DLD1 (cell line): ENCODE measurements at regions not wholly inside any gene's neighbourhood (a gene's known extent, or its start where the extent isn't known, plus 50 kb on each side); places are given as distances from the start of the nearest gene placed in this dataset.

ENCODE experiments used
- in situ Hi-C: cut with HindIII; loops from 2 replicates; pipeline ENCODE4 v1.10.0; 2017; ENCODE audit warnings: low sequenced_read_pairs

DNA sequence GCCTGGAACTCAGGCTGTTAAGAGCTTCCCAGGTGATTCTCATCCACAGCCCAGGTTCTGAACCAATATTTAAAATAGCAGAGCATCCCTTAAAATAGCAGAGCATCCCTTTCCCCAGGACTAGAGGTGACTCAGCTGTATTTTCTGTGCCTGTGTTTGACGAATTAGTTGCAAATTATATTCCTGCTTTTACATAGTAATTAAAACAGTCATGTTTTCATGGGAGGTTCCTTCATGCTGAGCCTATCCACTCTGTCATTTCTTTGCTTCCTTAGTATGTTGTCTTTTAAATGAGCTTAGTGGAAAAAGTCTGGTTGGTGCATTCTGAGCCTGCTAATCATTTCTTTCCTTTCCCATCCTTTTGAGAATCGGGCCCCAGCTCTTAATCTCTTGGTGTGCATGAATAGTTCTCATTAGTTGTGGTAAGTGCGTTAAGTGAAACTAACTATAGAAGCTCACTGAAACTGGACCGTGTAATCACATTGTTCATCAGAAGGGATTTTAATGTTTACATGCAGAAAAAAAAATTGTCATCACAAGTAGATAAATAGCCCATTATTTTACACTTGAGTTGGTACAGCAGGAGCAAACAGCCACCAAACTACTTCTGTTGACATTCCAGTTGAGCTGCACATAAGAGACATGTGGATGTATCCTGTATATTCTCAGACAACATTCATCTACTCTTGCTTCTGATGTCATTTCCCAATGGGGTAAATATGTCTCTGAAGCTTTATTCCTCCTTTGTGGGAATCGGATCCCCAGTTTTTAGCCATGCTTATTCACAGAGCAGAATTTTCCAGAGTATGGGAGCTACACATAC is 596.9 kb upstream of the WWC1 start:
- in situ Hi-C loops: no loop called here

DNA sequence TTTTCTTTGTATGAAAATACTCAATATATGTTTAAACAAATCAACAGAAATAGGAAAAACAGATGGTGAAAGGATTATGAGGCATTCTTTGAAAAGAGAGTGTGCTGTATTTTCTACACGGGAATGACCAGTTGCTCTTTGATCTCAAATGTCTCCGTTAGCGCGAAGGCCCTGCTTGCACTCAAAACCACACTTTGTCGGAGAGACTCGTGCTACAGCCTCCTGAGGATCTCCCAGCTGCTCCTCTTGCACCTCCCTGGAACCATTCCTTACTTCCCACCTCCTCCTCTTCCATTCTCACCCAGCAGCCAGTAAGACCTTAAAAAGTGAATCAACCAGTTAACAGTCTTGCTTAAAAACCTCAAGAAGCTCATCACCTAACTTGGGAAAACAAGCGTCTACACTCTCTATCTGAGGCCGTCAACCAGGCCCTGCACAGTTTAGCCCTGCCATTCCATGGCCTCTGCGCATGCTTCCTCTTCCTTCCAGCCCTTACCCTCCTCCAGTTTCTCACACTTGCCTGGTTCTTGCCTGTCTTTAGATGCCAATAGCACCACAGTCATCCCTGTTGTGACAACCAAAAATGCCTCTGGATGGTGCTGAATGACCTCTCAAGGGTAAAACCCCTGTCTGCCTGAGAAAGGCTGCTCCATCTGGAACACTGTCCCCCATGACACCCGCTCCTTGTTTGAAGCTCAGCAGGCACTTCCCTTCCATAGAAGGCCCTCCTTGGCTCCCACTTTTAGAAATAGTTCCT is 594.7 kb upstream of the WWC1 start:
- in situ Hi-C loops: no loop called here

GRCh38 chr5:167699432-167699831 is 592.0 kb upstream of the WWC1 start:
- in situ Hi-C loops: no loop called here

GRCh38 chr5:167701051-167701450 is 590.4 kb upstream of the WWC1 start:
- in situ Hi-C loops: no loop called here

- in situ Hi-C loops: no loop called here
These were observed 589.4 kb upstream of the WWC1 start for GRCh38 chr5:167702014-167702413.

GRCh38 chr5:167708449-167708848 is 583.0 kb upstream of the WWC1 start:
- in situ Hi-C loops: no loop called here

DNA sequence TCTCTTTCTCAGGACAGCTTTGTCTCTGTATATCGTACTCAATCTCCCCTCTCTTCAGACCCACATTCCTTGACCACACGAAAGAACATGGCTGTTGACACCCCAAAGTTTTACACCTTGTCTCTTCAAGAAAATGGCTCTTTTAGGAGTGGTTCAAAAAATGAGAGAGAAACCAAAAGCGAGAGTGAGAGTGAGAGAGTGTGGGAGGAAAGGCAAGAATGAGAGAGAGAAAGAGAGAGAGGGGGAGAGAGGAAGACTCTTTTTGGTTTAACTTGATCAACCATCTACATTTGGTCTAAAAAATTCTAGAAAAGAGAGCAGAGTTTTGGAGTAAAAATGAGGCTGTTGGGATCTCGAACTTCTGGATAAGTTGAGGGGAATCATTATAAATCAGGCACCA is 581.8 kb upstream of the WWC1 start:
- in situ Hi-C loops: no loop called here

GRCh38 chr5:167710444-167711073 is 580.9 kb upstream of the WWC1 start:
- in situ Hi-C loops: no loop called here

- in situ Hi-C loops: no loop called here
These were observed 578.4 kb upstream of the WWC1 start for GRCh38 chr5:167712986-167713585.

DNA sequence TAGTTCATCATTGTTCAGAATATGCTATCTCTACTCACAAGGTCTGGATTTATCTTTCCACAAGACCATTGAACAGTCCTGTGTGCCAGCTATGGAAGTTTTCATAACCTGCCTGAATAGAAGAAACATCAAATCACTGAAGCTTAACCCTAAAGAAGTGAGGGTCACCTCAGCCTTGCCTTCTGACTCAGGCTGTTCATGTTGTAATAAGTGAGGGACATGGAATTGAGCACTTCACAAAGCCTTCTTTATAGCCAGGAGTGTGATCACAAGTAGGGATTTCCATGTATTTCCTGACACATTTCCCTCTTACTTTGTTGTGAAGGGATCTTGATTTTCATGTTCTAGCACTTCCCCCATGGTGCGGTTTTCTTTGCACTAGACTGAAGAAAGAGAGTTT is 577.5 kb upstream of the WWC1 start:
- in situ Hi-C loops: no loop called here

DNA sequence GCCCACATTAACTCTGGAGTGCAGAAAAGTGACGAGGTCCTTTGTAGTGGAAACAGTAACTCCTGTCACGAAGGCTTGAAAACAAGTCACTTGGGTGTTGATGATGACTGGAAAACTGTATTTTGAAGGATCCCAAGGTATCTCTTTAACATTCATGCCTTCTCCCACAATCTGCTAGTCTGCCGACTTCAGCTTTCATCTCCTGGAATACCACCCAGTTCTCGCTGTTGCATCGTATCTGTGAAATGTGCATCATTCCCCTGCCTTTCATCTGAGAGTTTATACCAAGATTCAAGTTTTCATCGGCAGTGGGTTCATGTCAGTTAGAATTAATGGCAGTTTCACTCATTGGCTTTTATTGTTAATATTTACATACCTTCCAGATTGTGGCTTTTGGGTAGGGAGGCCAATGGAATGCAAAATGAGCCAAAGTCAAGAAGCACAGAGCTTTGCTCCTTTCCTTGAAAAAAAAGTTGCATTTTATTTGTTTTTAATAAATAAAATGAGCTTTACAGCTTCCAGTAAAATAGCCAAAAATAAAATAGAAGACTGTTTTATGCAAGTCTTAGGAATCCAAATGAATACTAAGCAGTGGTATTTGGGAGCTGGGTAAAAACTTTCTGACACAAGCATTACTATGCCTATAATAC is 575.2 kb upstream of the WWC1 start:
- in situ Hi-C loops: no loop called here

DNA sequence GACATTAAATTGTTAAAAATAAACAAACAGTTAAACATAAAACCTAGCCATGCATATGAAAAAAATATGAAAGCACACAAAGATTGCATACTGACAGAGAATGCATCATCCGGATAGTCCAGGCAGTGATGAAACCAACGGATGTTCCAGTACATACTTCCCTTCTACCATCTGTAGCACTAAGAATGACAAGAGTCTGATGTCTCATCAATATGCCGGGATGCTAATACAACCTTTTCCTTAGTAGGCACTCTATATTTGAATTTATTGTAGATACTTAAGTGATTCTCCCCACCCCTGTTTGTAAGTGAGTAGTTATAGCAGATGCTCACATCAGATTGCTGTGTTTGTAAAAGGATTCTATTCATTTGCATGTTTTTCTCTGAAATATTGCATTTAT is 571.2 kb upstream of the WWC1 start:
- in situ Hi-C loops: no loop called here

DNA sequence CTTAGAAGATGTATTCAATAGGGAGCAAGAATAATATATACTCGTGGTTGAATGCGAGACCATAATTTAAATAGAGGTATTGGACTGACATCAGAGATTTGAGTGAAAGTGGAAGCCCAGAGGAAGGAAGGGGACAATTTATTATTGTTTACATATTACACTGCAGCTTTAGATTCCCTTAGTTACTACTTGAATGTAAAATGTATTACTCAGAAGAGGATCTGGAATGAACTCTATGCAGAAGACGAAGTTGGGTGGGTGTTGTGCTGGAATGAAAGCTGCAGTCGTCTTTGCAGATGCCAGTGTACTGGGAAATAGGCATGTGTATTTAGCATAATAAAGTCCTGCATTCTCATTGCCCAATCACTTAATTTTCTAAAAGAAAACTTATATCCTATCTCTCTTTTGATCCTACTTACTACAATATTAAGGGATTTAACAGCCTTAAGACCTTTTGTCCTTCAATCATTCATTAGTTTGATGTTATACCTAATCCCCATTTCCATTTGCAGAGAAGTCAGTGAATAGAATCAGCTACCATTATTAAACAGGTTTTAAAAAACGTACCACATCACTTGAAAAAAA is 570.7 kb upstream of the WWC1 start:
- in situ Hi-C loops: no loop called here

GRCh38 chr5:167721926-167722440 is 569.5 kb upstream of the WWC1 start:
- in situ Hi-C loops: no loop called here

GRCh38 chr5:167723254-167723871 is 568.1 kb upstream of the WWC1 start:
- in situ Hi-C loops: no loop called here

GRCh38 chr5:167725264-167725663 is 566.2 kb upstream of the WWC1 start:
- in situ Hi-C loops: no loop called here

GRCh38 chr5:167725741-167726140 is 565.7 kb upstream of the WWC1 start:
- in situ Hi-C loops: no loop called here

DNA sequence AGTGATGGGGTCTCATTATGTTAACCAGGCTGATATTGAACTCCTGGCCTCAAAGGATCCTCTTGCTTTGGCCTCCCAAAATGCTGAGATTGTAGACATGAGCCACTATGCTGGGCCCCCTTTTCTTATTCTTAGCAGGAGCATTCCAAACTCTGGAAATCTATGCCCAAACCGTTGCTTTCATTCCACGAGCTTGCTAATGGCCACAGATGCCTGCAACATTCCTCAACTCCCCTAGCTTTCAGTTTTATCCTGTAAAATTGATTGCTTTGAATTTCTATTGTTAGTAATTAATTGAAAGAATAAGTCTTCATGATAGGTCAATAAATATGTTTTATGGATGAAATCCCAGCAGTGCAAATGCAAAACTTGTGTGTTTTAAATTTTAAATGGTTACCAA is 564.8 kb upstream of the WWC1 start:
- in situ Hi-C loops: no loop called here

- in situ Hi-C loops: no loop called here
These were observed 561.3 kb upstream of the WWC1 start for GRCh38 chr5:167730121-167730520.

DNA sequence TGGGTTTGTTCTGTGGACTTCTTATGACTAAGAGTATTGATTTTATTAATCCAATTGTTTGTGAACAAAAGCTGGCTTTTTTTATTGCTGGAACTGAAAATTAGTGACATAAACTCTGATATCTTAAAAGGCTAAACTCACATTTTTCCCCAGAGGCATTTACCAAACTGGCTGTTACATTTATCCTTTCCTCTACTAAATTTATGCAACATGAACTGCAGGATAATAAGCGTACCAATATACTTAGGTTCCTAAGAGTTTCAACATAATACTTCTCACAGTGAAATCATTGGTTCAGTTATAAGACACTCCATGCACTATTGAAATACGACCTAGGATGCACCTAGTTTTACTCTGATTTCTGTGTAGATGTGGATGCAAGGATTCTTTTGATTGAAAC is 560.8 kb upstream of the WWC1 start:
- in situ Hi-C loops: no loop called here
